Muscle of back (tissue), 3 donors: ENCODE measurements at regions not wholly inside any gene's neighbourhood (a gene's known extent, or its start where the extent isn't known, plus 50 kb on each side); places are given as distances from the start of the nearest gene placed in this dataset.
"Not testable (repeated sequence)": the region's sequence is repeated elsewhere in the genome, so short reads cannot be mapped to it uniquely, and the experiment has no call there.

Experiments
- DNase-seq, 3 donors: peaks; one replicate each; pipeline versions ENCODE4 v3.0.0 to v3.0.0-alpha.2; 2013

DNA sequence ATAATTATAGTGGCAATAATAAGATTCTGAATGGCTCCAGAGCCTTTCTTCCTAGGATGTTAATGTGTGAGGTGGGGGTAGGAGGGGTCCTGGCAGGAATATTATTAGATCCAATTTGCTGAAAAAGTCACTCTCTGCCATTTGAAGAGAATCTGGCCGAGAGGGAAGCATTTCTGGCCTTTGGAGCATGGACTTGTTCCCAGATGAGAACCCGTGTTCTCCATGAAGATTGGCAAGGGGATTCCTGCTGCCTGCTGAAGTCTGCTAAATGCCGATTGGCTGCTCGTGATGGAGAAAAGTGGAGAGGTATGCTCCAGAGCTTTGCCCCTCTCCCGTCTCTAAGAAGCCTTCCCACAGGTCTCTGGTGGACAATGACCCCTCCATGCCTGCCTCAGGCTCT, 135.6 kb downstream of the TRIM43 start:
- not testable (repeated sequence) for DNase-seq

DNA sequence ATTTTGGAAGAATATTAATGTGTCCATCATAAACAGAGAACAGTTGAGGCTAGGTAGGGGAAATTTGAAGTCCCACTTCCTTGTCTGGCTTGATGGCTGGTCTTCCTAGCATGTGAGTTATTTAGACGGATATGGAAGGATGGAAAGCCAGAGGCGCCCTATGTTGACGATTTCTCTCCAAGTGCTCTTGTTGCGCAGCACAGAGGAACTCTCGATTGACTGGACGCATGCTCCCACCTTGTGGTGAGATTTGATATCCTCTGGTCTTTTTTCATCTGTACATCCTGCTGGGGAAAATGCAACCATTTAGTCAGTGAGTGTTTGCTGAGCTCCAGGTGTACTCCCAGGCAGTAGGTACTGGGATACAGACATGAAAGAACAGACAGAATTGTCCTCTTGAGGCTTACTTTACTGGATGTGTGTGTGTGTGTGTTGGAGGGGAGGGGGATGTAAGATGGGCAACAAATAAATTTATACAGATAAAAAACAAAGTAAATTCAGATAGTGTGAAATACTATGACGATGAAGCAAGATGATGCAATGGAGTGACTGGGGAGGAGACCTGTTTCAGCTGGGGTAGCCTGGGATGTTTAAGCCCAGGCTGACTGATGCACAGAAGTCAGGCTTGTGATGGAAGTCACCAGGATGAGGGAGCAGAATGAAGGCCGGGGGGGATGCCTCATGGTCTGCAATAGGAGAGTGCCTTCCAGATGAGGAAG, 137.2 kb downstream of the TRIM43 start:
- DNase-seq = peak; percentile 65 to 85 (median 77)

DNA sequence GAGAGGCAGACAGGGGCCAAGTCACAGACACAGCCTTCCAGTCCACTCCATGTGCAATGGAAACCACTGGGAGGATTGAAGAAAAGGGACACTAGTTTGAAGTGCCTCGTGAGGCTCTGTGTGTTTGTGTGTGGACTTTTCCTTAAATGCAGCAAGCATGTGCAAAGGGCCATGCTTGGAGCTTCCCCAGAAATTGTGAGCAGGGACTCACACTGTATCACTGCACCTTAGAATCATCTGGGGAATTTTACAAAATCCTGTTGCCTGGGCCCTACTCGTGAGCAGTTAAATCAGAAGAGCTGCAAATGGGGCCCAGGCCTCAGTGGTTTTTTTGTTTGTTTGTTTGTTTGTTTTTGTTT, 137.8 kb downstream of the TRIM43 start:
- no peak for DNase-seq

DNA sequence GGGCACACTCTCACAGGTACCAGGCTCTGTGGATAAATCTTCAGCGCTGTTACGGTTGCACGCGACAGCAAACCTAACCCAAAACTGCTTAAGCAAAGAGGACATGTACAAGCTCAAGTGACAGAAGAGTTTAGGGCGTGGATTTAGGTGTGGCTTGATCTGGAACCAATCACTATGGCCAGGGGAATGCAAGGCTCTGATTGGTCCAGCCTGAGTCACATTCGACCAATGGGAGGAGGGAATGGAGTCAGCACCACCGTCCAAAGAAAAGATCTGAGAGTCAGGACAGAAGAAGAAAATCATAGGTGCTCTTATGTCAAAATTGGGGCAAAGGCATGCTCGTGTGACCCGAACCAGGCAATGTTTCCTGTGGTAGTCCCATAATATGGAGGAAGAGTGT, 139.0 kb downstream of the TRIM43 start:
- no peak for DNase-seq

DNA sequence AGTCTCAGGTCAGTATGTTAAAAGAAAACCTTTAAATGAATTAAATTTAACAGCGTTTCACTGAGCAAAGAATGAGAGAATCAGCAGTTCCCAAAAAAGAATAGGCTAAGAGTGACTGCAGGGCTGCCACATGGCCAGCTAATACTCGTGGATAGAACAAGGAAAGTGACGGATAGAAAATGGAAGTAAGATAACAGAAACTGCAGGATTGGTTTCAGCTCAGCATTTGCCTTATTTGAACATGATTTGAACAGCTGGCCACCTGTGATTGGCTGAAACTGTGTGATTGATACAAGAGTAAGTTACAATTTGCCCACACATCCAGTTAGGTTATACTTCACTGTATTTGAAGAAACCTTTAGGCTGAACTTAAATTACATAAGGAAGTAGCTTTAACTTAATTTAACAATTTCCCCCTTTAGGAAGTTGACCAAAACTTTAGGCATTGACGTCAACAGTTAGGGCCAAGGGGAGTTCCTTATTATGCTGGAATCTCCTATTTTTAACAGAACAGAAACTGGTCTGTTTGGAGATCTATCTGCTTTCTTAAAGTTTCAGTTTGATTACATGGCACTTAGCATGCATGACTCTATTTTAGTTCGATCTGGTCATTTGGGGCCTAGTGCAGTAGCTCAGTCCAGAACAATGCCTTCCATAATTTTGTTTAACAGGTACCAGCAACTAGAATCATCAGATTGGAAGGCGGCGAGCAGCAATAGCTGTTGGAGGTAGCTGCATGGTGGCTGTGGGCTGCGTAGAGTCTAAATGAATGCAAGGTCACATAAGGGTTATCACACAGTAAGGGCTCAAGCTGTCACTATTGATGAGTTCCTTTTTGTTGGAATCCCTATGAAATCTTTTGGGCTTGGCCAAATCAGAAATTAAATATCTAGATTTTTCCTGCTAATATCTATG, 143.4 kb downstream of the TRIM43 start:
- DNase-seq = peak in 1 of 3 donors; percentile 12

DNA sequence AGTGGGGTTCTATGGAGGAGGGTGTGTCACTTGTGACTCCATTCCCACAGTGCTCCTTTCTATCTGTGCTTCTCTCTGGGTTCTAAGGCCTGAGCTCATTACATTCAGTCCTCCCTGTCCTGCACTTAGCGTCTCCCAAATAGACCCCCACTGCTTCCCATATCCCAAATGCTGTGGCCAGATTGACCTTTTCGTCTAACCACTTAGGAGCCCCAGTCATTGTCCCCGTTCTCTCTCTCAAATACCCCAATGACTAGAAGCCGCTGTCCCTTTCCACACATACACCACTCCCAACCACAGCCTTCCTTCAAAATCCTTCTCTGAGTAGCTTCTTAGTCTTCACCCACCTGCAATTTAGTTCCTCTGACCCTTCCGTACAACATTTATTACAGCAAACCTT, 146.5 kb downstream of the TRIM43 start:
- DNase-seq = no peak

DNA sequence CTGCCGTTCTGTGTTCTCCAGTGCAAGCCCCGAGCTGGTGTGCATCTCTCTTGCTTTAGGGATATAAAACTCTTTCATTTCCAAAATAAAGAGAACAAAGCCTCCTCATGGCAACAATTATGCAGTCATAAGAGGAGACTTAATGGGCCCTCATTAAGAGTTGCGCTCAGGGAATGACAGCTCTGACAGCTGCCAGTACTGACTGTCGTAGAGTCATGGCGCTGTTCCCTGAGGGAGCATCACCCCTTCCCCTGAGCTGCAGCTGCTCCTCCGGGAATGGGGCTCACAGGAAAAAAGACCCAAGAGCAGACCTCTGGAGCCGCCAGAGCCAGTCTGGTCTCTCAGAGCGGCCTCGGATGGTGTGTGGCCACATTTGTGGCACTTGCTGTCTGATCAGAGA, 160.3 kb downstream of the TRIM43 start:
- DNase-seq = not testable (repeated sequence)

DNA sequence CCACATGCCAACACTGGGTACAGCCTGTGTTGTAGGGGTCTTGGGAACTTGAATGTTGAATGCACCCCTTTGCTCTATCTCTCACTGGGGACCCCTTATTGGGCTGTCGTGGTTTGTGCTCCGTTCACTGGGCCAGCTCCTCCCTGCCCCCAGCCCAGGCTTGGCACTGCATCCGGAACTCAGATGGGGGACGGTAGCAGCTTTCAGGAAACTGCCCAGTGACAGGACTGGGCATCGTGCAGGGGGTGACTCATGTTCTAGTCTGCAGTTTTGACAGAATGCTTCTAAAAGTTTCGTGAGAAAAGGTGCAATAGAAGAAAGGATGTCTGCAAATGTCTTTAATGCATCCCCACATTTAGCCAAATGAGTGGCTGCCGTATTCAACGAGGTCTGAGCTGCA, 162.0 kb downstream of the TRIM43 start:
- not testable (repeated sequence) for DNase-seq

DNA sequence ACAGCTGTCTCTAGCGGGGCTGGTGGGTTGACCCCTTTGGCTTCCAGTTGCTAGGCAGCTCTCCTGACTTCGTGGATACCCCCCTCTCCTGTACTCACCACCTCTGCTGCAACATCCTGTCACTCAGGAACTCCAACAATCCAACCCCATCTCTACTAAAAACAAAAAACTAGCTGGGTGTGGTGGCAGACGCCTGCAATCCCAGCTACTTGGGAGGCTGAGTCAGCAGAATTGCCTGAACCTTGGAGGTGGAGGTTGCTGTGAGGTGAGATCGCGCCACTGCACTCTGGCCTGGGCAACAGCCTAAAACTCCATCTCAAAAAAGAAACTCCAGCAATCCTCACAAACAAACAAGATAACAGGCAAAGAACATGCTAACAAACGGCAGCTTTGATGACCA, 162.4 kb downstream of the TRIM43 start:
- DNase-seq = not testable (repeated sequence)

DNA sequence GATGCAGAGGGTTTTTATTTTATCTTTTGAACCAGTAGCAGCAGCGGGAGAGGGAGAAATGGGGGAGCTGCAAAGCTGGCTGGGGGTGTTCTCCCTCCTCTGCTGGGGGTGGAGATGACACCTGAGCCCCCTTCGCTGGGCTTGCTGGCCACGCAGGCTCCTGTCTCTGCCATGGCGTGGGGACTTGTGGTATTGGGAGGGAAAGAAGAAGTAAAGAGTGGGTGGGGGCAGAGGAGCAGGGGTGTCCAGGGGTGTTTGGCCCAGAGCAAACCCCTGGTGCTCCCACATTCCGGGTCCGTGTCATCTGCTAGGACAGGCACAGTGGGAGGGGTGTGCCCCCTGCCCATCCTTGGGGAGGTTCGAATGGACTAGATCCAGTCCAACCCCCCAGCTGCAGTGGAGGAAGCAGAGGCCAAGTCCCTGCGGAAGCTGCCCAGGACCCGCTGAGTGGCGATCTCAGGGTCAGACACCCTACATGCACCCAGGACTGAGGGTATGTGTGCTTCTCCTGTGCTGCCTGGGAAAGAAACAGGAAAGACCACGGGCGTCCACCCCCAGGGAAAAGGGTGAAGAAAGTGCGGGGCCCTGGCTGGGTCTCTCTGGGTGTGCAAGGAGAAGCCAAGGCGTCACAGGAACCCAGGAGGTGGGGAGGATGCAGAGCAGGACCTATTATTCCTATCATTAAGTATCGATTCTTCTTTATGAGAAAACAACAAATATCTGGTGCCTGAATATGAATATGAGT, 163.2 kb downstream of the TRIM43 start:
- not testable (repeated sequence) for DNase-seq

DNA sequence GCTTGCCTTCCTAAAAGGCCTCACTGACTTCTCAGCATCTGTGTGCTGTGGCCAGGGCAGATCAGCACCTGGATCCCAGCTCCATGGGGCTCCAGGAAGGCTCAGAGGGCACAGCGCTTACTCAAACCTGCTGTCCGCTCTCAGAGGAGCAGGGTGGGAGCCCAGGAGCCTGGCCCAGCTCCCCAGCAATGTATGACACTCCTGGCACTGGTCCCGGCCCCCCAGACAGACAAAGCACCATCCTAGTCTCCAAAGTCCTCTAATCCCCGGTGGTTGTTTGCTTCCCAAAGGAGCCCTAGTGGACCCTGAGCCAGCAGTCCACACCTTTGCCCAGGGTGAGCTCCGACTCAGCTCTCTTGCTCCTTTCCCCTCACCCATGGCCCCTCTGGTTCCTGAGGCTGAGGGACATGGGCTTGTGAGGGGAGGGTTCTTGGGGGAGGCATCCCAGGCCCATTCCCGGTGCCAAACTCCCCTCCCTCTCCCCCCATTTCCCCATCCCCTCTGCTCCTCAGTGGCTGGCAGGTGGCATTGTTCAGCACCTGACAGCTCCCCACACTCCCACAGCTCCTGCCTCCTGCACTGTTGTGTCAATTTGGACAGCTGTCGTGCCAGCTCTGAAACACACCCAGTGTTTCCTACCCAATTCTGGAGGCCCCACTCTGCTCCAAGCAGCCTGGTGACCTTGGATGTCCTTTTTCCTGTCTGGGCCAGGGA, 164.3 kb downstream of the TRIM43 start:
- not testable (repeated sequence) for DNase-seq

DNA sequence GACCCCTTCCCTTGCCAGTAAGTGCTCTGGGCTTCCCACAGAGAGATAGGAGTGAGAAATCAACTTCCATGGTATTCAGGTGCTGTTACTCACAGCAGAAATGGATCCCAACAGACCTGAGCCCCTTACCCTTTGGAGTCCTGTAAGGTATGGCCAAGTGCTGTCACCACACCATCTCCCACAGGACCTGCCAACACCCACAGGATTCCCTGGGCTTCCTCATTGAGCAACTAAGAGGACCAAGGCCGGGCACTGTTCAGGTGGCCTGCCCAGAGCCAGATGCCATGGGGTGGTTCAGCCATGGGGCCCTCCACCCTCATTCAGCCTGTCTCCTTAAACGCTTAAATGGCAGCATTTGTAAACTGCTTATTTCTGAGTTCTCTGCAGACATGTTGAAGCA, 166.2 kb downstream of the TRIM43 start:
- no peak for DNase-seq

DNA sequence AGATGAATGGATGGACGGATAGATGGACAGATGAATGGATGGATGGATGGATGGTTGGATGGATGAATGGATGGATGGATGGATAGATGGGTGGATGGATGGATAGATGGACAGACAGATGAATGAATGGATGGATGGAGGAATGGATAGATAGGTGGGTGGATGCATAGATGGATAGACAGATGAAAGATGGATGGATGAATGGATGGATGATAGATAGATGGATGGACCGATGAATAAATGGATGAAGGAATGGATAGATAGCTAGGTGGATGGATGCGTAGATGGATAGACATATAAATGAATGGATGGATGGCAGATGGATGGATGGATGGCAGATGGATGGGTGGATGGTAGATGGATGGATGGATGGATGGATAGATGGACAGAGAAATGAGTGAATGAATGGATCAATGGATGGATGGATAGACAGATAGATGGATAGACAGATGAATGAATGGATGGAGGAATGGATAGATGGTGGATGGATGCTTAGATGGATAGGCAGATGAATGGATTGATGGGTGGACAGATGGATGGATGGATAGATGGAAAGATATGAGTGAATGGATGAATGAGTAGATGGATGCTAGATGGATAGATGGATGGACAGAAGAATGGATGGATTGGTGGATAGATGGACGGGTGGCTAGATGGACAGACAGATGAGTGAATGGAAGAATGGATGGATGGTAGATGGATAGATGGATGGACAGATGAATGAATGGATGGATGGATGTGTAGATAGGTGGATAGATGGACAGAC, 167.9 kb downstream of the TRIM43 start:
- no peak for DNase-seq

DNA sequence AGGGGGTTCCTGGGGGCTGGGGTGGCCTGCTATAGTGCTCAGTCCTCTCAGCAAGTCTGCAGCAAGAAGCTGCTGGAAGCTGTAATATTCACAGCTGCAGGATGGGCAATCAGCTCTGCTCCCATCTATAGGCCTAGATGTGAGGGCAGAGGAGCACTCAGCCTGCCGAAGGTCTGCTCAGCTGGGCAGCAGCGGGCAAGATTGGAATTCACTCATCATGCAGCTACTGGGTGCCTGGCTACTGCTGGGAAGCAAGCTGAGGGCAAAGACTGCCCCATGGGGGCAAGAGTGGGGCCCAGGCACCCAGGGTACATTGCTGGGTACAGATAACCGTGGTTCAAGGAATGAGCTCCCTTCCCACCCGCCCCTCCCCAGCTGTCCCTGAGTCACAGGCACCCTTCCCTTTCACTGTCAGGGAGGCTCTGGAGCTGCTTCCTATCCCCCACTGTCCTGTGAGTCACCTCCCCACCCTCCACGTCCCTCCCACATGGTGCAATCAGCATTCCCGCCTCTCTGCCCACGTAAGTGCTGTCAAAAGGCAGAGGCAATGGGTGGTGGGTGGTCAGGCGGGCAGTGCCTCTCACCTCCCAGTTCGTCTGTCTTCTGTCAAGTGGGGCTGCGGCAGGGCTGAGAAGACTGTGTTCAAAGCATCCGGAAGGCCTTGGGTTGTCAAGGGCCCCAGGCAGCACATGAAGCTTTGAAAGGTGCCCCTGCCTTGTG, 169.2 kb downstream of the TRIM43 start:
- DNase-seq = peak in 1 of 3 donors; percentile 54

DNA sequence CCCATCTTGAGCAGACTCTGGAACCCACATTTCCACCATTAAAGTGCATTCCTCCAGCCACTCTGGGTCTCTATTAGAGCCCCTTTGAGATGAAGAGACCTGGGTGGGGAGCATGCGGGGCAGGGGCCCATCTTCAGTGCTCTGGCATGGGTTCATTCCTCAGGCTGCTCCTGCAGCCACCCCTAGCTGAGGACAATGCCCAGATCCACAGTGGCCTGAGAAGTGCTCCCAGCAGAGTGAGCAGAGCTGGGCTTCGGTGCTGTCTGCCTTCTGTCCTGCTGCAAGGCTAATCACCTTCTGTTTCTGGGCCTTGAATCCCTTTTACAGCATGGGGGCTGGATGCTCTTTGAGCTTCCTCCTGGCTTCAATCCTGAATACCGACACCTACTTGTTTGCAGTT, 169.8 kb downstream of the TRIM43 start:
- DNase-seq = no peak

DNA sequence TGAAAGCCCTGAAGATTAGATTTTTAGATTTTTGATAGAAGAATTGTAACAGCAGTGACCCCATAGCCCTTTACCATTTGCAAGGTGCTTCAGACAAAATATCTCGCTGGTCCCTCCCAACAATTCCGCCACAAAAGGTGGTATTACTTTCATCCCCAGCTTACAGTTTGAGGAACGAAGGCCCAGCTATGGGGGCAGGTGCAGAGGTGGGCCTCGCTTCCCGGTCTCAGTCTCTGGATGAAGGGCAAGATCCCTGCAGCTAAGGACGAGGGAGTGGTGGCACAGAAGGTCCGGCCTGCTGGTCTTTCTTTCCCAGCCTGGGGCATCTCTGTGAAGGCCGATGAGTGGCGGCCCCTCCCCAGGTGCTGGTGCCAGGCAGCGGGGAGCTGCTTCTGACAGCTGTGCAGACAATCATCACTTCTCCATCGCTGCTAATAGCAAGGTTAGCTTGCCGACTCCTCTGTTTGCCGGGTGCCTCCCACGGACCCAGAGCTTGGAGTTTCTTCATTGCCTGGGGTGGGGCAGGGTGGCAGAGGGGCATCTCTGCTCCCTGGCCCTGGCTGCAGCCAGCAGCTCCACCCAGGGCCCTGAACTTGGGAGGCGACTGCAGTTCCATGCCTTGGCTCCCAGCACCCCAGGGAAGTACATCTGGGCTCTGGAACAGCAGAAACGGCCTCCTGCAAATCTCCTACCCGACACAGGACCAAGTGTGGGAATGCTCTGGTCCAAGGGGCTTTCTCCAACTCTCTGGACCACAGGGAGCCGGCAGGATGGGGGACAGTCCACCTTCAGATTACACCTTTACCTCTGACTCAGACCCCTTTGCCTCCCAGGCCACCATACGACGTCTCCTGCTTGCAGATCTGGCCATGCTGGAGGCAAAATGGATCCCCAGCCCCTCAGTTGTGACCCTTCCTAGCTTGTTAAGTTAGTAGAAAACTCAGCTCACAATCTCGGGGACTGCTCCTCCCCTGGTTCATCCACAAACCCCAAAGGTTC, 170.5 kb downstream of the TRIM43 start:
- DNase-seq = not testable (repeated sequence)

DNA sequence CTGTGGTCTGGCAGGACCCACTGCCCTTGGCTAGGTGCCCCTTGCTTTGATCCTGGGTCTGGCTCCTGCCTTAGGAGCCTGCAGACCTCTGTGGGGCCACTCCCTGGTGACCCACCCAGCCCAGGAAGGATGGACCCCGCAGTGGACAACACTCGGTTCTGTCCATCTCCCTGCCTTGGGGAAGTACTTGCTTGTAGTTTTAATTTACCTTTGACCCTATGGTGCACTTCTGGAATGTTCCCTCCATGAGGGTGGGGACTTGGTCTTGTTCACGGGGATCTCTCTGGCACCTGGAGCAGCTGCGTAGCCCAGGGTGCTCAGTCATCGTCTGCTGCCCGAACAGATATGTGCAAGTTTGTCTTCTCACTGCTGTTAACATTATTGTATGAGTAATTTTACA, 171.3 kb downstream of the TRIM43 start:
- DNase-seq = not testable (repeated sequence)

DNA sequence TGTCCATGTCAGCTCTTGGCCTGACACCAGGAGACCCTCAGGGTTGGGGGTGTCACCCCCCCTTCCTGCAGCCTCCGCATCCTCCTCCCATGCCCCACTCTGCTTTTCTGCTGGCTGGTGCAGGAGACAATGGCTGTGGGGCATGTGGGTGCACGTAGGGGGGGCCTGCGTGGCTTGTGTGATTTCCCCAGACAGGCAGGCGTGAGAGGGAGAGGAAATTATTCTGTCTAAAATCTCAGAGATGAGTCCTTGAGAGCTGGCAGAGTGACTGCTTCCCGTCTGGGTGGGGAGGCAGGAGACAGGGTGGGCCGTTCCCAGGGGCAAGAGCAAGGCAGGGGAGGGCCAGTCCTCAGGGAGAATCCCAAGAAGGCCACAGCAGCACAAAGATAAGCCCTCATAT, 173.2 kb downstream of the TRIM43 start:
- not testable (repeated sequence) for DNase-seq
